ENCODE measurements at regions not wholly inside any gene's neighbourhood (a gene's known extent, or its start where the extent isn't known, plus 50 kb on each side); places are given as distances from the start of the nearest gene placed in this dataset.
A peak's percentile ranks its signal among the peaks of the same experiment; 100 is the strongest.

- no peaks in the 10 kb centered on the region for H3K9me3 ChIP-seq (ENCODE audit: low read length)
- no peak for ATAC-seq
- no peak overlapping the region for H3K4me2 ChIP-seq (ENCODE audit: low read length)
- no peak overlapping the region; the same call in 1 of the 2 replicates for H2AFZ ChIP-seq (ENCODE audit: low read length)
- no peaks in the 10 kb centered on the region for H3K36me3 ChIP-seq (ENCODE audit: low read depth, low read length)
- no peak for TF ChIP-seq EZH2 (IDR thresholded peaks at IDR 0.05; ENCODE audit: low read length, unreplicated experiment)
- TF ChIP-seq CTCF (conservative IDR thresholded peaks at IDR 0.05; ENCODE audit: low read depth, low read length) = no peak
- no peak for TF ChIP-seq EZH2phosphoT487 (IDR thresholded peaks at IDR 0.05; ENCODE audit: borderline replicate concordance, low read length)
- ChIA-PET CTCF (no interaction called here), POLR2A (ENCODE audit: unreplicated experiment) (no interaction called here)
- no peaks in the 10 kb centered on the region for H4K20me1 ChIP-seq (ENCODE audit: low read length)
- intact Hi-C loops (cut with micrococcal nuclease) = no loop called here
- H3K4me3 ChIP-seq (ENCODE audit: low read length) = no peak overlapping the region
- no peaks in the 10 kb centered on the region for H3K79me2 ChIP-seq (ENCODE audit: low read length)
- no peaks in the 10 kb centered on the region for H3K27me3 ChIP-seq (ENCODE audit: low read length)
- H3F3A ChIP-seq (ENCODE audit: low read length, unreplicated experiment) = no peaks in the 10 kb centered on the region
- H3K27ac ChIP-seq (ENCODE audit: low read length) = no peak overlapping the region
- no peaks in the 10 kb centered on the region for H3K4me1 ChIP-seq (ENCODE audit: insufficient read depth, low read length)
- BruUV-seq (replicated peaks) = no TSS peak
- no peak overlapping the region for H3K9ac ChIP-seq (ENCODE audit: low read length)
- DNase-seq = no peak
- H3K9me2 ChIP-seq (replicated peaks; ENCODE audit: low read length) = no peaks in the 10 kb centered on the region
Measured at GRCh38 chr3:86708893-86709292, 282.1 kb downstream of the VGLL3 start.

GRCh38 chr3:86702381-86702958 is 288.5 kb downstream of the VGLL3 start:
- Histone ChIP-seq H3K27ac (ENCODE audit: low read length) (no peak overlapping the region), H3K4me2 (ENCODE audit: low read length) (no peak overlapping the region), H3K9ac (ENCODE audit: low read length) (no peak overlapping the region), H3K9me3 (ENCODE audit: low read length) (no peaks in the 10 kb centered on the region), H3K9me2 (replicated peaks; ENCODE audit: low read length) (no peaks in the 10 kb centered on the region), H4K20me1 (ENCODE audit: low read length) (no peaks in the 10 kb centered on the region), H3F3A (ENCODE audit: low read length, unreplicated experiment) (no peaks in the 10 kb centered on the region), H3K79me2 (ENCODE audit: low read length) (no peaks in the 10 kb centered on the region), H3K27me3 (ENCODE audit: low read length) (no peaks in the 10 kb centered on the region), H2AFZ (ENCODE audit: low read length) (no peak overlapping the region), H3K4me3 (ENCODE audit: low read length) (no peak overlapping the region), H3K36me3 (ENCODE audit: low read depth, low read length) (no peaks in the 10 kb centered on the region), H3K4me1 (ENCODE audit: insufficient read depth, low read length) (no peaks in the 10 kb centered on the region)
- TF ChIP-seq CTCF (conservative IDR thresholded peaks at IDR 0.05; ENCODE audit: low read depth, low read length) = peak; percentile 73
- TF ChIP-seq EZH2phosphoT487 (IDR thresholded peaks at IDR 0.05; ENCODE audit: borderline replicate concordance, low read length) = no peak
- TF ChIP-seq EZH2 (IDR thresholded peaks at IDR 0.05; ENCODE audit: low read length, unreplicated experiment) = no peak
- DNase-seq (peak; percentile 33), ATAC-seq (no peak; the same call in 1 of the 2 replicates)
- no TSS peak for BruUV-seq (replicated peaks)
- ChIA-PET CTCF (interaction anchor here (0.8 kb wide), 1 partner anchor 70 kb away, joined by 3 read pairs; no protein-coding TSS in a partner anchor), POLR2A (ENCODE audit: unreplicated experiment) (no interaction called here)
- intact Hi-C loops (cut with micrococcal nuclease) = loop anchor here (1.0 to 2.0 kb wide), 2 partner anchors 20 to 72 kb away; no protein-coding TSS in a partner anchor

- H3K9ac ChIP-seq (ENCODE audit: low read length) = no peak overlapping the region
- POLR2A ChIA-PET (ENCODE audit: unreplicated experiment) = no interaction called here
Measured at GRCh38 chr3:86695752-86696151, 295.2 kb downstream of the VGLL3 start.

More at GRCh38 chr3:86695752-86696151, 295.2 kb downstream of the VGLL3 start:
- Histone ChIP-seq H3K27ac (ENCODE audit: low read length) (no peak overlapping the region), H3K27me3 (ENCODE audit: low read length) (no peaks in the 10 kb centered on the region), H3K9me2 (replicated peaks; ENCODE audit: low read length) (no peaks in the 10 kb centered on the region), H3K4me1 (ENCODE audit: insufficient read depth, low read length) (no peaks in the 10 kb centered on the region), H3K4me2 (ENCODE audit: low read length) (no peak overlapping the region), H3F3A (ENCODE audit: low read length, unreplicated experiment) (no peaks in the 10 kb centered on the region), H3K9me3 (ENCODE audit: low read length) (no peaks in the 10 kb centered on the region), H3K79me2 (ENCODE audit: low read length) (no peaks in the 10 kb centered on the region), H2AFZ (ENCODE audit: low read length) (no peak overlapping the region), H3K36me3 (ENCODE audit: low read depth, low read length) (no peaks in the 10 kb centered on the region), H4K20me1 (ENCODE audit: low read length) (no peaks in the 10 kb centered on the region), H3K4me3 (ENCODE audit: low read length) (no peak overlapping the region)
- ATAC-seq = no peak
- intact Hi-C loops (cut with micrococcal nuclease) = no loop called here
- TF ChIP-seq CTCF (conservative IDR thresholded peaks at IDR 0.05; ENCODE audit: low read depth, low read length) = no peak
- no peak for TF ChIP-seq EZH2 (IDR thresholded peaks at IDR 0.05; ENCODE audit: low read length, unreplicated experiment)
- TF ChIP-seq EZH2phosphoT487 (IDR thresholded peaks at IDR 0.05; ENCODE audit: borderline replicate concordance, low read length) = no peak
- BruUV-seq (replicated peaks) = no TSS peak
- DNase-seq = no peak
- CTCF ChIA-PET = no interaction called here
